ENCODE measurements at regions not wholly inside any gene's neighbourhood (a gene's known extent, or its start where the extent isn't known, plus 50 kb on each side); places are given as distances from the start of the nearest gene placed in this dataset.
"Not testable (repeated sequence)": the region's sequence is repeated elsewhere in the genome, so short reads cannot be mapped to it uniquely, and the experiment has no call there.

- H3K4me3 ChIP-seq, result no peak overlapping the region
- whole genome bisulfite sequencing, result 75% methylated on average over 12 of the region's 12 CpGs
- H3K4me1 ChIP-seq, result no peaks in the 10 kb centered on the region
- no peaks in the 10 kb centered on the region for H3K36me3 ChIP-seq
- H3K27me3 ChIP-seq, result peaks cover 13% of the 10 kb centered on the region
- no peaks in the 10 kb centered on the region for H3K9me3 ChIP-seq
- no peak overlapping the region for H3K27ac ChIP-seq
- no peak for TF ChIP-seq POLR2AphosphoS5 (IDR thresholded peaks at IDR 0.05)
- TF ChIP-seq, protein P1, sequence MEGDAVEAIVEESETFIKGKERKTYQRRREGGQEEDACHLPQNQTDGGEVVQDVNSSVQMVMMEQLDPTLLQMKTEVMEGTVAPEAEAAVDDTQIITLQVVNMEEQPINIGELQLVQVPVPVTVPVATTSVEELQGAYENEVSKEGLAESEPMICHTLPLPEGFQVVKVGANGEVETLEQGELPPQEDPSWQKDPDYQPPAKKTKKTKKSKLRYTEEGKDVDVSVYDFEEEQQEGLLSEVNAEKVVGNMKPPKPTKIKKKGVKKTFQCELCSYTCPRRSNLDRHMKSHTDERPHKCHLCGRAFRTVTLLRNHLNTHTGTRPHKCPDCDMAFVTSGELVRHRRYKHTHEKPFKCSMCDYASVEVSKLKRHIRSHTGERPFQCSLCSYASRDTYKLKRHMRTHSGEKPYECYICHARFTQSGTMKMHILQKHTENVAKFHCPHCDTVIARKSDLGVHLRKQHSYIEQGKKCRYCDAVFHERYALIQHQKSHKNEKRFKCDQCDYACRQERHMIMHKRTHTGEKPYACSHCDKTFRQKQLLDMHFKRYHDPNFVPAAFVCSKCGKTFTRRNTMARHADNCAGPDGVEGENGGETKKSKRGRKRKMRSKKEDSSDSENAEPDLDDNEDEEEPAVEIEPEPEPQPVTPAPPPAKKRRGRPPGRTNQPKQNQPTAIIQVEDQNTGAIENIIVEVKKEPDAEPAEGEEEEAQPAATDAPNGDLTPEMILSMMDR (IDR thresholded peaks at IDR 0.05), result no peak
- TF ChIP-seq EP300 (IDR thresholded peaks at IDR 0.05), result no peak
- no peak for TF ChIP-seq POLR2A (IDR thresholded peaks at IDR 0.05)
- DNase-seq (ENCODE audit: low spot score in 2 of 2), result no peak
Measured at GRCh38 chr6:167420177-167420576, 95.3 kb downstream of the TTLL2 start.

- Histone ChIP-seq H3K4me1 (no peaks in the 10 kb centered on the region), H3K9me3 (no peaks in the 10 kb centered on the region), H3K27me3 (peaks cover 7% of the 10 kb centered on the region), H3K4me3 (no peak overlapping the region), H3K27ac (no peak overlapping the region), H3K36me3 (no peaks in the 10 kb centered on the region)
- 82% methylated on average over 39 of the region's 39 CpGs for WGBS
- TF ChIP-seq, protein P1 (IDR thresholded peaks at IDR 0.05), result no peak
- TF ChIP-seq POLR2AphosphoS5 (IDR thresholded peaks at IDR 0.05) (no peak), EP300 (IDR thresholded peaks at IDR 0.05) (no peak)
- DNase-seq (ENCODE audit: low spot score in 2 of 2), result no peak
Measured at GRCh38 chr6:167420858-167421766, 96.2 kb downstream of the TTLL2 start.

DNA sequence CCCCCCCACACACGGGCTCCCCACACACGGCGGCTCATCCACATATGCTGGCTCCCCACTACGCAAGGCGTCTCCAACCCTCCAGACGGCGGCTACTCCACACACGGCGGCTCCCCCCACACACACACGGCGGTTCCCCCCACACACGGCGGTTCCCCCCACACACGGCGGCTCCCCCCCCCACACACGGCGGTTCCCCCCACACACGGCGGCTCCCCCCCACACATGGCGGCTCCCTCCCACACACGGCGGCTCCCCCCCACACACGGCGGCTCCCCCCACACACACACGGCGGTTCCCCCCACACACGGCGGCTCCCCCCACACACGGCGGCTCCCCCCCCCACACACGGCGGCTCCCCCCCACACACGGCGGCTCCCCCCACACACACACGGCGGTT, 97.1 kb downstream of the TTLL2 start:
- not testable (repeated sequence) for H3K27ac ChIP-seq; H3K9me3 ChIP-seq; DNase-seq (ENCODE audit: low spot score in 2 of 2); H3K27me3 ChIP-seq; H3K4me1 ChIP-seq; H3K36me3 ChIP-seq; H3K4me3 ChIP-seq
- WGBS, result no CpG with 5 or more reads among the region's 36 CpGs

GRCh38 chr6:167422934-167423333, 98.0 kb downstream of the TTLL2 start:
- Histone ChIP-seq H3K9me3 (no peaks in the 10 kb centered on the region), H3K27me3 (peaks cover 7% of the 10 kb centered on the region), H3K36me3 (no peaks in the 10 kb centered on the region), H3K4me1 (no peaks in the 10 kb centered on the region), H3K4me3 (no peak overlapping the region), H3K27ac (no peak overlapping the region)
- 99% methylated on average over 11 of the region's 23 CpGs for WGBS
- no peak for DNase-seq (ENCODE audit: low spot score in 2 of 2)
- TF ChIP-seq EP300 (IDR thresholded peaks at IDR 0.05) (no peak), POLR2AphosphoS5 (IDR thresholded peaks at IDR 0.05) (no peak), POLR2A (IDR thresholded peaks at IDR 0.05) (no peak)
- TF ChIP-seq, protein P1 (IDR thresholded peaks at IDR 0.05), result no peak

DNA sequence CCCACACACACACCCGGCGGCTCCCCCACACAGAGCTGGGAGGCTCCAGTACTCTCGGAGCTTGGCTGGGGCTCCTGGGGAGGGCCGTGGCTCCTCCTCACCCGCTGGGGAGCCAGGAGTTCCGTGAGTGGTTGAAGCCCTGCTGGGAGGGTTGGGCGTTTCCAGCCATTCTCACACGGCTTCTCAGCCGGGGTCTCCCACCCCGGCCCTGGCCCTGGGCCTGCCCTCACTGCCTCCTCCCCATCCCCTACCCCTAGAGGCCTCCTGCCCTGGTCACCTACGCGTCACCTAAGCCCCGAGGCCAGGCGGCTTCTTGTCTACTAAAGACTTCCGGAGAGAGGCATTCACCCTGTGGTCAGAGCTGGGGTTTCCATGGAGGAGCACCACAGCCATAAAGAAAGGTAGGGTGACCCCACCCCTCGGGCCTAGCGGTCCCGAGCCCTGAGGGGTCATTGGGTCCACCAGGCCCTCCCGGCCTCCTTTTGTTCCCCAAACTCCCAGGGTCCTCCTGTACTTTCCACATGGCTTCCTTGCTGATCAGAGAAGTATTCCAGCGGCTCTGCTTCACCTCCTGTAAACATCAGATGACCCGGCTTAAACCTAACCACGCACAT, 99.3 kb downstream of the TTLL2 start:
- TF ChIP-seq, protein P1 (IDR thresholded peaks at IDR 0.05), result no peak
- TF ChIP-seq POLR2AphosphoS5 (IDR thresholded peaks at IDR 0.05) (no peak), POLR2A (IDR thresholded peaks at IDR 0.05) (no peak)
- WGBS, result 93% methylated on average over 16 of the region's 22 CpGs
- Histone ChIP-seq H3K27ac (no peak overlapping the region), H3K36me3 (no peaks in the 10 kb centered on the region), H3K27me3 (peaks cover 3% of the 10 kb centered on the region), H3K4me1 (no peaks in the 10 kb centered on the region), H3K9me3 (no peaks in the 10 kb centered on the region), H3K4me3 (no peak overlapping the region)
- no peak for DNase-seq (ENCODE audit: low spot score in 2 of 2)

Data from suprapubic skin (tissue), 4 donors.